ENCODE measurements at regions not wholly inside any gene's neighbourhood (a gene's known extent, or its start where the extent isn't known, plus 50 kb on each side); places are given as distances from the start of the nearest gene placed in this dataset.

- H3K4me3 ChIP-seq = no peak overlapping the region
- no peak overlapping the region for H3K27ac ChIP-seq (ENCODE audit: low read depth)
- H2AFZ ChIP-seq = no peak overlapping the region
- Mint-ChIP-seq H3K36me3 (ENCODE audit: low read depth) (no peaks in the 10 kb centered on the region), H3K9me3 (no peaks in the 10 kb centered on the region), H3K27me3 (ENCODE audit: insufficient read depth, low read depth, poor library complexity) (no peaks in the 10 kb centered on the region), H3K4me3 (no peak overlapping the region), H3K27ac (no peak overlapping the region), H3K4me1 (no peaks in the 10 kb centered on the region)
- H4K20me1 ChIP-seq (replicated peaks; ENCODE audit: insufficient read depth) = no peaks in the 10 kb centered on the region
- no peaks in the 10 kb centered on the region for H3K9me2 ChIP-seq (ENCODE audit: insufficient read depth)
- no peak for DNase-seq (ENCODE audit: low spot score)
- H3K27me3 ChIP-seq (ENCODE audit: insufficient read depth) = no peaks in the 10 kb centered on the region
- no peak for ATAC-seq
- no peaks in the 10 kb centered on the region for H3K36me3 ChIP-seq (ENCODE audit: insufficient read depth)
- H3K4me1 ChIP-seq (ENCODE audit: insufficient read depth) = no peaks in the 10 kb centered on the region
- no peaks in the 10 kb centered on the region for H3F3A ChIP-seq (replicated peaks; ENCODE audit: low read depth)
- no peaks in the 10 kb centered on the region for H3K79me2 ChIP-seq (replicated peaks; ENCODE audit: insufficient read depth)
- no peak overlapping the region for H3K4me2 ChIP-seq
- TF ChIP-seq STAT1 (IDR thresholded peaks at IDR 0.05; ENCODE audit: unreplicated experiment) = no peak
- TF ChIP-seq CREB1 (CRISPR knock-in tag; IDR thresholded peaks at IDR 0.05; ENCODE audit: low read depth) = no peak
These were observed 656.5 kb downstream of the IRS1 start for GRCh38 chr2:226143091-226143490.

GRCh38 chr2:226142463-226142862, 657.2 kb downstream of the IRS1 start:
- ATAC-seq = no peak
- Mint-ChIP-seq H3K36me3 (ENCODE audit: low read depth) (no peaks in the 10 kb centered on the region), H3K4me1 (no peaks in the 10 kb centered on the region), H3K4me3 (no peak overlapping the region), H3K9me3 (no peaks in the 10 kb centered on the region), H3K27ac (no peak overlapping the region), H3K27me3 (ENCODE audit: insufficient read depth, low read depth, poor library complexity) (no peaks in the 10 kb centered on the region)
- DNase-seq (ENCODE audit: low spot score) = no peak
- H3K4me2 ChIP-seq = no peak overlapping the region
- no peaks in the 10 kb centered on the region for H4K20me1 ChIP-seq (replicated peaks; ENCODE audit: insufficient read depth)
- no peaks in the 10 kb centered on the region for H3K27me3 ChIP-seq (ENCODE audit: insufficient read depth)
- no peak overlapping the region for H3K27ac ChIP-seq (ENCODE audit: low read depth)
- H3K4me1 ChIP-seq (ENCODE audit: insufficient read depth) = no peaks in the 10 kb centered on the region
- no peaks in the 10 kb centered on the region for H3K9me2 ChIP-seq (ENCODE audit: insufficient read depth)
- no peaks in the 10 kb centered on the region for H3K36me3 ChIP-seq (ENCODE audit: insufficient read depth)
- H2AFZ ChIP-seq = no peak overlapping the region
- H3K4me3 ChIP-seq = no peak overlapping the region
- H3K79me2 ChIP-seq (replicated peaks; ENCODE audit: insufficient read depth) = no peaks in the 10 kb centered on the region
- H3F3A ChIP-seq (replicated peaks; ENCODE audit: low read depth) = no peaks in the 10 kb centered on the region
- TF ChIP-seq CTCF (conservative IDR thresholded peaks at IDR 0.05; ENCODE audit: low read depth in 2 of 2) (no peak), EZH2phosphoT487 (IDR thresholded peaks at IDR 0.05; ENCODE audit: unreplicated experiment) (no peak), JUNB (IDR thresholded peaks at IDR 0.05; ENCODE audit: unreplicated experiment) (no peak), CREB1 (CRISPR knock-in tag; IDR thresholded peaks at IDR 0.05; ENCODE audit: low read depth) (no peak), ZNF462 (CRISPR knock-in tag; IDR thresholded peaks at IDR 0.05) (no peak), ZNF331 (CRISPR knock-in tag; IDR thresholded peaks at IDR 0.05; ENCODE audit: low read depth) (no peak), EZH2 (IDR thresholded peaks at IDR 0.05; ENCODE audit: low read depth, unreplicated experiment) (no peak), POLR2AphosphoS5 (IDR thresholded peaks at IDR 0.05; ENCODE audit: low read depth) (no peak), REST (IDR thresholded peaks at IDR 0.05; ENCODE audit: unreplicated experiment) (no peak), NANOG (IDR thresholded peaks at IDR 0.05; ENCODE audit: borderline replicate concordance) (no peak), ZNF114 (CRISPR knock-in tag; IDR thresholded peaks at IDR 0.05) (no peak), STAT1 (IDR thresholded peaks at IDR 0.05; ENCODE audit: unreplicated experiment) (no peak)
